ENCODE measurements at regions not wholly inside any gene's neighbourhood (a gene's known extent, or its start where the extent isn't known, plus 50 kb on each side); places are given as distances from the start of the nearest gene placed in this dataset.
"Not testable (repeated sequence)": the region's sequence is repeated elsewhere in the genome, so short reads cannot be mapped to it uniquely, and the experiment has no call there.

- no peak for DNase-seq (ENCODE audit: low read depth, low spot score)
Observed at GRCh38 chr18:76307293-76307690, 187.8 kb downstream of the ZNF516 start.

DNA sequence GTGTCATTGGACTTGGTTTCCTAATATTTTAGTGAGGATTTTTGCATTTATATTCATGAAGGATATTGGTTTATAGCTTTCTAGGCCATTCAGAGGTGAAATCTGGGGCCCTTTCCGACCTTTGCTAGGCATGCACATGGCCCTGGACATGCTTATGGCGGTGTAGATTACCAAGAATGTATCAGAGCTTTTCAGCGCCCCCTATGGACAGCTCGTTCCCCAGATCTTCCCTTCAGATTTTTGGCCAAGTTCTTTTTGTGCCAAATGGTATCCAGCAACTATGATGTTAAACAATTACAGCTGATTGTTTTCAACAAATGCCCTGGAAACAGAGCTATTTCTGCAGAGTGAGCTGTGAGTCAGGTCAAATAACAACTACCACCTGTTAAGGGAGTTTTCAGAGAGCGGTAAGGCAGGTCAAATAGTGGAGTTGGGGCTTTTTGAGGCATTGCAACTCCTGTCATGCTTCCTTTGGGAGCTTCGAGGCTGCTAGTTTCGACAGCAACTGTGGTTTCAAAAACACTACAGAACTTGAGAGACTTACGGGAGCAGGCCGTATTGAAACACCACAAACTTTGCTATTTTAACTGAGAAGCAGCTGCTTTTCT lies 188.3 kb downstream of the ZNF516 start:
- DNase-seq (ENCODE audit: low read depth, low spot score), result no peak

- DNase-seq (ENCODE audit: low read depth, low spot score), result no peak
Observed at GRCh38 chr18:76285866-76286265, 209.2 kb downstream of the ZNF516 start.

- DNase-seq (ENCODE audit: low read depth, low spot score), result no peak
Observed at GRCh38 chr18:76281565-76281964, 213.5 kb downstream of the ZNF516 start.

GRCh38 chr18:76277801-76278200 lies 217.2 kb downstream of the ZNF516 start:
- no peak for DNase-seq (ENCODE audit: low read depth, low spot score)

DNA sequence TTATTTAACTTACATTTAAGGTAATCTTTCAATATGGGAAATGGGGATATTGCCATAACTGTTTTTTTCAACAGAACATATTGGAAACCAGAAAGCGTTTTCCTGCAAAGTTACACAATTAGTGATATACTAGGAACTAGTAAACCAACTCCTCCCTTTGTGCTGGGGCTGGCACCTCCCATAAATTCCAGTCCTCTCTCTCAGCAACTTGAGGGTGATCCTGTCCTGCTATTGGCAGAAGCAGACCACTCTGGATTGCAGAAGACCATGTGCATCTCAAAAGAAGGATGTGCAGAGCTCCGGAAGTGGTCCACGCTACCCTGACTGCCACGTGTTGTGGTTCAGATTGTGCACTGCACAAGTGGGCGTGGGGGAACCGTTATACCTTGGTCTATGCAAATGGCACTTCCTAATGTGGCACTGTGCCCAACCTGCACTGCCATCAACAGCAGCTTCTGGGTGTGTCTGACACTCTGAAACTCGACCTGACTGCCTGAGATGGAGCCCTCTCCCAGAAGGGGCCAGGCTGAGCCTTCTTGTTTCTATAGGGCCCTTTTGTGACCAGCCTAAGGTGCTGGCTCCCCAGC lies 219.2 kb downstream of the ZNF516 start:
- DNase-seq (ENCODE audit: low read depth, low spot score), result no peak

DNA sequence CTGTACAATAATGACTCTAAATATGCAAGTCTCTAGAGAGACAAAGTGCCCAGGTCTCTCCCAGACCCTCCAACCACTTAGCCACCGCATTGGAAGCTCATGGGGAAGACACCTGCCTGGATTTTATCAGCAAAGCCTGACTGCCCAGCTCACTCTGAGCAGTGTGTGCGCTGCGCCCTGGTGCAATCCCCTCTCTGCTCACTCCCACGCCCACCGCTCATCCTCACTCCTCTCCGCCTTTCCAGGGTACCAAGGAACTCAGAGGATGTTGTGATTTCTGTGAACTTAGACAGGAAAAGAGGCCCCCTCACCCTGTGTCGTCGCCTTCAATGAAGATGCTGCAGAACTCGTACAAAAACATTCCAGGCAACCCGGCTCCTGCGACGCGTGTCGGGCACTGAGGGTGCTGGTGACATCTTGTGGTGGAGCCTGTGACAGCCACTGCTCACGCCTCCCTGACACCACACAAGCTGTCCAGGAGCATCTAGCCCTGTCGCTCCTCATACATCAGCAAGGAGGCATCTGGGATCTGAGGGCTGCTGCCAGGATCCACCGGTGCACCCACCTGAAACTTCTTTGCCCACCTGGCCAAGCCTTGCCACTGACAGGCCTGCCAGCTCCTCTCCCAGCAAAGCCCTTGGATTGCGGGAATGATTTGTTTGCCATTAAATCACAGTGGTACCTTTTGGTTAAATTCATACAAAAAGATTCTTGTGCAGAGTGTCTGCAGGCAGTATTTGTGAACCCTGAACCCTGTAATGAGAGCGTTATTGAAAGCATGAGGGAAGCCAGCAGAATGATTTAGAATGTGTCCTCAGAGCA lies 220.4 kb downstream of the ZNF516 start:
- DNase-seq (ENCODE audit: low read depth, low spot score), result no peak

GRCh38 chr18:76273956-76274355 lies 221.1 kb downstream of the ZNF516 start:
- no peak for DNase-seq (ENCODE audit: low read depth, low spot score)

DNA sequence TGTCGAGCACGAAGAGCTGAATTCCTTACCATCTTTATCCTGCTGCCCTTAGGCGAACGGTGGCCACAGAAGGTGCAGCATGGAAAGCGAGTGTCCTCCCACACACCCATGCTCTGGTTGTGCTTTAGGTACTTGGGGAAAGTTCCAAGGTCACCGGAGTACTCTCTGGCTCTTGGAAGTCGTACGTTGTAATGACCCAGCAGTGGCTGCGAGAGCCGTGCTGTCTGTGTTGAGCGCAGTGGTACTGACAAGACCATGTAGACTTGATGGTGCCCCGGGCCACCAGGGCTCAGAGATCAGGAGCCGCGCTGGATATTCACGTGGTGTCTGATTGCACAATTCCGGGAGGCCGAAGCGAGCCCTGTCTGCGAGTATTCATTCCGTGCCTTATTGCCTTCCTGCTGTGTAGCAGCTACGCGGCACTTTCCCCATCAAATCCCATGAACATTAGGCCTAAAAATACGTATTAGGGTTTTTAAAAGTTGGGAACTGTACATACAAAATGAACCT lies 222.0 kb downstream of the ZNF516 start:
- DNase-seq (ENCODE audit: low read depth, low spot score), result no peak

DNA sequence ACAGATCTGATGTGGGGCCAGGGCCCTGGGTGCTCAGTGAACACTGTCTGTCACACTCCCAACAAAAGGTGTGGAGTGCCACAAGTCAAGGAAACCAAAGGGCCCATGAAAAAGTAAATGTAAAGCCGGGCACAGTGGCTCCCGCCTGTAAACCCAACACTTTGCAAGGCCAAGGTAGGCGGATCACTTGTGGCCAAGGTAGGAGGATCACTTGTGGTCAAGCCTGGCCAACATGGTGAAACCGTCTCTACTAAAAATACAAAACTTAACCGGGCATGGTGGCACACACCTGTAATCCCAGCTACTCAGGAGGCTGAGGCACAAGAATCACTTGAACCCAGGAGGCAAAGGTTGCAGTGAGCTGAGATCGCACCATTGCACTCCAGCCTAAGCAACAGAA lies 227.6 kb downstream of the ZNF516 start:
- not testable (repeated sequence) for DNase-seq (ENCODE audit: low read depth, low spot score)

- no peak for DNase-seq (ENCODE audit: low read depth, low spot score)
Observed at GRCh38 chr18:76266236-76266991, 228.6 kb downstream of the ZNF516 start.

DNA sequence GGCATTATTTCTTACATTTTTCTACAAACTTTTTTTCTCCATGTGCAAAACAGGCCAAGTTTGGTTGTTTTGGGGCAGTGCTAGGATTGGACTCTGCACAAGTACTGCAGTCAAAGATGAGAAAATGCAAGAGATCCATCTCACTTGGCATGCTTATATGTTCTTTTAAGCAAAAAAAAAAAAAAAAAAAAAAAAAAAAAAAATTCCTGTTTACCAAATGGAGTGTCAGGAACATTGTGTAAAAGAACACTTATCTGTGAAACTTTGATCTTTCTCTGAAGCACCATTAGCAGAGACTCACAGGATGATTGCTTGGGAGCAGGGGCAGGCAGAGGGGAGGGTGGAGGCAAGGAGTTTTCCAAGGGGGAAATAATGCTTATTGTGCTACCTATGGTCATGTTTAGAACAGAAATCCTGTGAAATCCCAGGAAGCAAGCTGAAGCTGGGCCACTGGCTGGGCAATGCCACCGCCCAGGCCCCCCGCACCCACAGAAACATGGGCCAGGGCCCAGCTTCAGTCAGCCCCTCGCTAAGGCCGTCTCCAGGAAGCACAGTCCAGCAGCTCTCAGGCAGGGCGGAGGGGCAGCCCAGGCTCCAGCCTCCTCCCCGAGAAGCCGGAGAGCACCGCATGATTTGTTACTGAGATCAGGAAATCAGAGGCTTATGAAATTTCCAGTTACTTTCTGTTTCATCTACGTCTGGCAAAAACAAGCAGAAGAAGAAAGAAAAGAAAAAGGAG lies 229.4 kb downstream of the ZNF516 start:
- no peak for DNase-seq (ENCODE audit: low read depth, low spot score)

DNA sequence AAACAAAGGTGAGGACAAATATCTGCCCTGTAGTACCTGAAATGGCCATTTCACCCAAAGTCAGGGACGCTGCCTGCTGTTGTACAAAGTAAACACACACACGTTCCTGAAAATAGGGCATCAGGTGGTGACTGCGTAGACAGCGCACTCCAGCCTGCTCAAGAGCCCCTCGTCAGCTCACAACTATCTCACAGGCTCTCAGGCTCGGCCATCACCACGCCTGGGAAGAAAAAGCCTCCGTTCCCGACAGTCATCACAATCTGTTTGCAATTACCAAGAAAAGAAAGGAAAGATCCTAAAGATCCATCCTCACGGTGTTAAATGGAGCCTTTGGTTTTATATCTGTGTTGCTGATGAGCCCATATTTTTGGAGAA lies 230.2 kb downstream of the ZNF516 start:
- no peak for DNase-seq (ENCODE audit: low read depth, low spot score)

GRCh38 chr18:76264198-76264875 lies 230.7 kb downstream of the ZNF516 start:
- DNase-seq (ENCODE audit: low read depth, low spot score), result no peak

GRCh38 chr18:76263046-76264005 lies 231.7 kb downstream of the ZNF516 start:
- no peak for DNase-seq (ENCODE audit: low read depth, low spot score)

- no peak for DNase-seq (ENCODE audit: low read depth, low spot score)
Observed at GRCh38 chr18:76260941-76261472, 234.0 kb downstream of the ZNF516 start.

DNA sequence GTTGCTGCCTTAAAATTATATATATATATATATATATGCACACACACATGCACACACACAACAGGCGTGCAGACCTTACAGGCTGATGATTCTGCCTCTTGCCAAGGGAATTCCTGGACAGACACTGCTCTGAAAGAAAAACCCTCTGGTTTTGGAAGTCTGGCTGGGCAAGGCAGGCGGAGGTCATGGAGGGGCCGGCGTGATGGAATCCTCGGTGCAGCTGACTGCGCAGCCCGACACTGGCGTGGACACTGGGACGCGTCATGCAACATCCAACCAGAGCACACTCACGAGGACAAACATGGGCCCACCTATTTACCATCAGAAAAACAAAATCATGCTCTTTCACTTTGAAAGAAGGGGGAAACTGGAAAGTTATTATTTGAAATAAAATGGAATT lies 235.3 kb downstream of the ZNF516 start:
- no peak for DNase-seq (ENCODE audit: low read depth, low spot score)

- no peak for DNase-seq (ENCODE audit: low read depth, low spot score)
Observed at GRCh38 chr18:76259096-76259495, 235.9 kb downstream of the ZNF516 start.

- no peak for DNase-seq (ENCODE audit: low read depth, low spot score)
Observed at GRCh38 chr18:76258209-76258608, 236.8 kb downstream of the ZNF516 start.

Measured in smooth muscle cell of the brain vasculature (primary cell).